Liver (tissue), 8 donors: ENCODE measurements at regions not wholly inside any gene's neighbourhood (a gene's known extent, or its start where the extent isn't known, plus 50 kb on each side); places are given as distances from the start of the nearest gene placed in this dataset.

Experiments used
- DNase-seq: peaks from one replicate; pipeline ENCODE4 v3.0.0-alpha.2; 2017; ENCODE audit warnings: low spot score
- H3K27ac ChIP-seq, 2 donors: one replicate each; pipeline ENCODE4 v1.7.0; 2013; ENCODE audit warnings: inconsistent platforms in 2 of 2, low read length in 2 of 2, control low read depth in 1 of 2, low read depth in 1 of 2, mild to moderate bottlenecking in 1 of 2
- H3K27me3 ChIP-seq, 4 donors: one replicate each; pipeline versions ENCODE4 v1.6.1 to v1.7.0; 2013; ENCODE audit warnings: low read length in 3 of 4, inconsistent platforms in 1 of 4, mild to moderate bottlenecking in 1 of 4, moderate library complexity in 1 of 4; ENCODE audit not compliant: control insufficient read depth in 4 of 4, insufficient read depth in 4 of 4
- H3K36me3 ChIP-seq, 4 donors: one replicate each; pipeline versions ENCODE4 v1.6.1 to v1.7.0; 2013; ENCODE audit warnings: low read length in 3 of 4, mild to moderate bottlenecking in 3 of 4, low read depth in 1 of 4, moderate library complexity in 1 of 4; ENCODE audit not compliant: control insufficient read depth in 4 of 4, insufficient read depth in 3 of 4
- H3K4me1 ChIP-seq, 4 donors: one replicate each; pipeline versions ENCODE4 v1.6.1 to v1.7.0; 2013; ENCODE audit warnings: low read length in 3 of 4, mild to moderate bottlenecking in 3 of 4, moderate library complexity in 1 of 4; ENCODE audit not compliant: control insufficient read depth in 4 of 4, insufficient read depth in 4 of 4
- H3K4me3 ChIP-seq, 3 donors: one replicate each; pipeline versions ENCODE4 v1.6.1 to v1.7.0; 2013; ENCODE audit warnings: low read length in 3 of 3, control low read depth in 1 of 3, low read depth in 1 of 3, mild to moderate bottlenecking in 1 of 3
- H3K9ac ChIP-seq, 2 donors: one replicate each; pipeline ENCODE4 v1.7.0; 2013; ENCODE audit warnings: low read length in 2 of 2, mild to moderate bottlenecking in 2 of 2, moderate library complexity in 2 of 2, control low read depth in 1 of 2, low read depth in 1 of 2
- H3K9me3 ChIP-seq, 4 donors: one replicate each; pipeline versions ENCODE4 v1.6.1 to v1.7.0; 2013; ENCODE audit warnings: low read length in 3 of 4; ENCODE audit not compliant: control insufficient read depth in 4 of 4
- ATF3 ChIP-seq: IDR thresholded peaks from 2 replicates; pipeline ENCODE4 v1.6.1; 2016; ENCODE audit warnings: antibody characterized with exemption
- CTCF ChIP-seq: fragments of 150-350 bp; IDR thresholded peaks from 2 replicates; pipeline ENCODE4 v1.5.1; 2017; ENCODE audit warnings: improper control_type of control experiment, low read depth, low read length; ENCODE audit not compliant: missing input control
- EGR1 ChIP-seq, 2 donors: IDR thresholded peaks; 2 replicates each; pipeline ENCODE4 v1.6.1; 2016 to 2018; ENCODE audit warnings: antibody characterized with exemption in 2 of 2, low read depth in 2 of 2
- FOXA1 ChIP-seq: IDR thresholded peaks from 2 replicates; pipeline ENCODE4 v1.6.1; 2016; ENCODE audit warnings: antibody characterized with exemption
- FOXA2 ChIP-seq: IDR thresholded peaks from 2 replicates; pipeline ENCODE4 v1.6.1; 2016; ENCODE audit warnings: antibody characterized with exemption
- GABPA ChIP-seq, 2 donors: IDR thresholded peaks in 1 of 2; conservative IDR thresholded peaks in 1 of 2; 2 replicates each; pipeline ENCODE4 v1.6.1; 2016; ENCODE audit warnings: antibody characterized with exemption in 2 of 2, mild to moderate bottlenecking in 1 of 2, moderate library complexity in 1 of 2
- HNF4A ChIP-seq, 2 donors: conservative IDR thresholded peaks; 2 replicates each; pipeline ENCODE4 v1.6.1; 2016; ENCODE audit warnings: antibody characterized with exemption in 2 of 2, mild to moderate bottlenecking in 2 of 2
- HNF4G ChIP-seq: IDR thresholded peaks from 2 replicates; pipeline ENCODE4 v1.6.1; 2016; ENCODE audit warnings: antibody characterized with exemption
- JUND ChIP-seq, 2 donors: IDR thresholded peaks; 2 replicates each; pipeline ENCODE4 v1.6.1; 2016; ENCODE audit warnings: antibody characterized with exemption in 2 of 2
- MAX ChIP-seq: IDR thresholded peaks from 2 replicates; pipeline ENCODE4 v1.6.1; 2016; ENCODE audit warnings: antibody characterized with exemption
- NR2F2 ChIP-seq: IDR thresholded peaks from 2 replicates; pipeline ENCODE4 v1.6.1; 2016; ENCODE audit warnings: antibody characterized with exemption
- RAD21 ChIP-seq, 2 donors: IDR thresholded peaks; 2 replicates each; pipeline ENCODE4 v1.6.1; 2016; ENCODE audit warnings: antibody characterized with exemption in 2 of 2, mild to moderate bottlenecking in 2 of 2
- REST ChIP-seq: IDR thresholded peaks from 2 replicates; pipeline ENCODE4 v1.6.1; 2016; ENCODE audit warnings: antibody characterized with exemption, mild to moderate bottlenecking
- RXRA ChIP-seq, 2 donors: IDR thresholded peaks; 2 replicates each; pipeline ENCODE4 v1.6.1; 2017 to 2018; ENCODE audit warnings: antibody characterized with exemption in 2 of 2, mild to moderate bottlenecking in 1 of 2
- SP1 ChIP-seq: IDR thresholded peaks from 2 replicates; pipeline ENCODE4 v1.6.1; 2018; ENCODE audit warnings: antibody characterized with exemption, mild to moderate bottlenecking
- TAF1 ChIP-seq: conservative IDR thresholded peaks from 2 replicates; pipeline ENCODE4 v1.6.1; 2016; ENCODE audit warnings: antibody characterized with exemption, mild to moderate bottlenecking
- YY1 ChIP-seq: IDR thresholded peaks from 2 replicates; pipeline ENCODE4 v1.6.1; 2016; ENCODE audit warnings: antibody characterized with exemption, mild to moderate bottlenecking
- ZBTB33 ChIP-seq: IDR thresholded peaks from 2 replicates; pipeline ENCODE4 v1.6.1; 2016; ENCODE audit warnings: antibody characterized with exemption
- WGBS: extraction: QIAGEN DNeasy Blood & Tissue Kit; methylation state at CpG from one replicate; pipeline ENCODE4 v1.1.7; 2013; 5-methylcytosine and 5-hydroxymethylcytosine counted together
- donor health status: healthy.
- donor health status: healthy.
- donor health status: healthy.
- donor health status: healthy.
- donor health status: healthy.

- no peak for TF ChIP-seq GABPA (IDR thresholded peaks at IDR 0.05 in 1 of 2, conservative IDR thresholded peaks at IDR 0.05 in 1 of 2)
These were observed 122.0 kb upstream of the SLC7A14 start (continued) for GRCh38 chr3:170707899-170708298.

- no peak overlapping the region for H3K27ac ChIP-seq
- no peaks in the 10 kb centered on the region for H3K27me3 ChIP-seq
- 84% methylated on average over 5 of the region's 5 CpGs for WGBS
- H3K9me3 ChIP-seq = peaks cover 0 to 4% (median 1%) of the 10 kb centered on the region in 4 donors
- H3K4me1 ChIP-seq = no peaks in the 10 kb centered on the region
- DNase-seq = no peak
- no peaks in the 10 kb centered on the region for H3K36me3 ChIP-seq
- no peak for TF ChIP-seq TAF1
- TF ChIP-seq REST = no peak
- no peak for TF ChIP-seq HNF4A (conservative IDR thresholded peaks at IDR 0.05)
- TF ChIP-seq EGR1 (IDR thresholded peaks at IDR 0.05; ENCODE audit: low read depth in 2 of 2) = no peak
- no peak for TF ChIP-seq RXRA (IDR thresholded peaks at IDR 0.05)
- no peak for TF ChIP-seq SP1
- TF ChIP-seq CTCF = no peak
- no peak for TF ChIP-seq FOXA2
- TF ChIP-seq YY1 = no peak
- no peak for TF ChIP-seq RAD21 (IDR thresholded peaks at IDR 0.05)
- TF ChIP-seq ATF3 = no peak
- no peak for TF ChIP-seq NR2F2
- TF ChIP-seq GABPA (IDR thresholded peaks at IDR 0.05 in 1 of 2, conservative IDR thresholded peaks at IDR 0.05 in 1 of 2) = no peak
- no peak for TF ChIP-seq MAX
- TF ChIP-seq ZBTB33 = no peak
- TF ChIP-seq JUND (IDR thresholded peaks at IDR 0.05) = no peak
- no peak for TF ChIP-seq HNF4G
- TF ChIP-seq FOXA1 = no peak
- no peak overlapping the region for H3K9ac ChIP-seq
- H3K4me3 ChIP-seq = no peak overlapping the region
These were observed 119.3 kb upstream of the SLC7A14 start for GRCh38 chr3:170705131-170705530.
